Stimulated activated CD8-positive, alpha-beta memory T cell treated with anti-CD3 and anti-CD28 coated beads, Interleukin-7, amount 100 ng/mL, for 4 hours (primary cell): ENCODE measurements at regions not wholly inside any gene's neighbourhood (a gene's known extent, or its start where the extent isn't known, plus 50 kb on each side); places are given as distances from the start of the nearest gene placed in this dataset.

ENCODE experiments used
- DNase-seq, 2 donors: peaks; one replicate each; pipeline ENCODE4 v3.0.0-alpha.2; 2020; ENCODE audit warnings: low read depth in 2 of 2

GRCh38 chr16:13863075-13863765, 56.7 kb upstream of the ERCC4 start:
- DNase-seq: no peak

- no peak for DNase-seq
Observed at GRCh38 chr16:13864689-13865088, 55.3 kb upstream of the ERCC4 start.

- DNase-seq: peak in 1 of 2 donors; percentile 1
Observed at GRCh38 chr16:13866073-13866472, 53.9 kb upstream of the ERCC4 start.
